ENCODE measurements at regions not wholly inside any gene's neighbourhood (a gene's known extent, or its start where the extent isn't known, plus 50 kb on each side); places are given as distances from the start of the nearest gene placed in this dataset.

DNA sequence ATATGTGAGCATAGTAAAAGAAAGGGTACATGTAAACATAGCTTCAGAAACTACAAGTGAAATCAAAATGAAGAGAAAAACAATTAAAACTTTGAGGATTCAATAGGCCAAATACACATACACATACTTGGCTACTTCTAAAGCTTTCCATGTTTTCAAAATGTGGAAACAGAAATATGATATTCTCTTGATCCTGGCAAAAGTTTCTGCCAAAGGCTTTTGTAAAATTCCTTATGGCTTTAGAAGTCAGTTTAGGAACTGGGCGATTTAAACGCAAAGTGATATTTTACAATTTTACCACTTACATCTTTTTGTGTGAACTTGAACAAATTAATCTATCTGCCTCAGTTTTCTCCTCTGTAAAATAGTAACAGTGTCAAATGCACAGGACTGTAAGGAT lies 756.4 kb downstream of the C12orf50 start:
- CTCF ChIA-PET: no interaction called here
- BruUV-seq (replicated peaks): no TSS peak
- intact Hi-C loops (cut with micrococcal nuclease; ENCODE audit: unreplicated experiment): loop anchor here (5.0 kb wide), 1 partner anchor 679 kb away; no protein-coding TSS in a partner anchor
- Mint-ChIP-seq H3K27ac (ENCODE audit: unreplicated experiment) (no peak overlapping the region), H3K36me3 (ENCODE audit: insufficient read depth, unreplicated experiment) (no peaks in the 10 kb centered on the region), H3K9me3 (ENCODE audit: low read depth, unreplicated experiment) (no peaks in the 10 kb centered on the region), H3K4me3 (ENCODE audit: low read depth, unreplicated experiment) (no peak overlapping the region), H3K4me1 (ENCODE audit: low read depth, unreplicated experiment) (no peaks in the 10 kb centered on the region), H3K27me3 (ENCODE audit: unreplicated experiment) (no peaks in the 10 kb centered on the region)
- TF ChIP-seq, protein P1, sequence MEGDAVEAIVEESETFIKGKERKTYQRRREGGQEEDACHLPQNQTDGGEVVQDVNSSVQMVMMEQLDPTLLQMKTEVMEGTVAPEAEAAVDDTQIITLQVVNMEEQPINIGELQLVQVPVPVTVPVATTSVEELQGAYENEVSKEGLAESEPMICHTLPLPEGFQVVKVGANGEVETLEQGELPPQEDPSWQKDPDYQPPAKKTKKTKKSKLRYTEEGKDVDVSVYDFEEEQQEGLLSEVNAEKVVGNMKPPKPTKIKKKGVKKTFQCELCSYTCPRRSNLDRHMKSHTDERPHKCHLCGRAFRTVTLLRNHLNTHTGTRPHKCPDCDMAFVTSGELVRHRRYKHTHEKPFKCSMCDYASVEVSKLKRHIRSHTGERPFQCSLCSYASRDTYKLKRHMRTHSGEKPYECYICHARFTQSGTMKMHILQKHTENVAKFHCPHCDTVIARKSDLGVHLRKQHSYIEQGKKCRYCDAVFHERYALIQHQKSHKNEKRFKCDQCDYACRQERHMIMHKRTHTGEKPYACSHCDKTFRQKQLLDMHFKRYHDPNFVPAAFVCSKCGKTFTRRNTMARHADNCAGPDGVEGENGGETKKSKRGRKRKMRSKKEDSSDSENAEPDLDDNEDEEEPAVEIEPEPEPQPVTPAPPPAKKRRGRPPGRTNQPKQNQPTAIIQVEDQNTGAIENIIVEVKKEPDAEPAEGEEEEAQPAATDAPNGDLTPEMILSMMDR (IDR thresholded peaks at IDR 0.05; ENCODE audit: unreplicated experiment): no peak
- DNase-seq: no peak

DNA sequence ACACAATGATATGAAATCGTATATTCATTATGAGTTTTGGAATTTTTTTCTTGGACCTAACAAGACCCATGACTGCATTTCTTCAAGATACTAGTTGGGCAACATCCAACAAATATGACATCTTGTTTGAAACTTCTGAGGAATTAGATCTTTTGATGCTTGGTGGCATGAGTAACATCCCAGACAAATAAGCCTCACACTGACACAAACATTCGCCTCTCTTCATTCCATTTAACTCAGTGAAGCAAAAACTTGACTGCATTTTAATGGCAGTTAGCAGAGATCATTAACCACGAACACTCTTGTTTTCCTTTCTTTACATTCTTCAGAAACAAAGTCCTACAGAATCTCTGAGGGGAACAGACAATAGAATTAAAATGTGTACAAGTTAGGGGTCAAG lies 758.3 kb downstream of the C12orf50 start:
- TF ChIP-seq, protein P1 (IDR thresholded peaks at IDR 0.05; ENCODE audit: unreplicated experiment): no peak
- BruUV-seq (replicated peaks): no TSS peak
- CTCF ChIA-PET: no interaction called here
- intact Hi-C loops (cut with micrococcal nuclease; ENCODE audit: unreplicated experiment): loop anchor here (5.0 kb wide), 1 partner anchor 681 kb away; no protein-coding TSS in a partner anchor
- Mint-ChIP-seq H3K36me3 (ENCODE audit: insufficient read depth, unreplicated experiment) (no peaks in the 10 kb centered on the region), H3K4me3 (ENCODE audit: low read depth, unreplicated experiment) (no peak overlapping the region), H3K27ac (ENCODE audit: unreplicated experiment) (no peak overlapping the region), H3K27me3 (ENCODE audit: unreplicated experiment) (no peaks in the 10 kb centered on the region), H3K9me3 (ENCODE audit: low read depth, unreplicated experiment) (no peaks in the 10 kb centered on the region), H3K4me1 (ENCODE audit: low read depth, unreplicated experiment) (no peaks in the 10 kb centered on the region)
- no peak for DNase-seq

GRCh38 chr12:87266305-87266704 lies 762.9 kb downstream of the C12orf50 start:
- Mint-ChIP-seq H3K27ac (ENCODE audit: unreplicated experiment) (no peak overlapping the region), H3K27me3 (ENCODE audit: unreplicated experiment) (no peaks in the 10 kb centered on the region), H3K4me1 (ENCODE audit: low read depth, unreplicated experiment) (no peaks in the 10 kb centered on the region), H3K4me3 (ENCODE audit: low read depth, unreplicated experiment) (no peak overlapping the region), H3K9me3 (ENCODE audit: low read depth, unreplicated experiment) (no peaks in the 10 kb centered on the region), H3K36me3 (ENCODE audit: insufficient read depth, unreplicated experiment) (no peaks in the 10 kb centered on the region)
- TF ChIP-seq, protein P1 (IDR thresholded peaks at IDR 0.05; ENCODE audit: unreplicated experiment): no peak
- CTCF ChIA-PET: interaction anchor here (0.7 kb wide), 1 partner anchor 85 kb away, joined by 3 read pairs; no protein-coding TSS in a partner anchor
- DNase-seq: no peak
- intact Hi-C loops (cut with micrococcal nuclease; ENCODE audit: unreplicated experiment): no loop called here
- BruUV-seq (replicated peaks): no TSS peak

- no peaks in the 10 kb centered on the region for H3K9me3 Mint-ChIP-seq (ENCODE audit: low read depth, unreplicated experiment)
- CTCF ChIA-PET: no interaction called here
- H3K4me1 Mint-ChIP-seq (ENCODE audit: low read depth, unreplicated experiment): no peaks in the 10 kb centered on the region
- BruUV-seq (replicated peaks): no TSS peak
- DNase-seq: no peak
- intact Hi-C loops (cut with micrococcal nuclease; ENCODE audit: unreplicated experiment): no loop called here
- H3K27ac Mint-ChIP-seq (ENCODE audit: unreplicated experiment): no peak overlapping the region
- H3K27me3 Mint-ChIP-seq (ENCODE audit: unreplicated experiment): no peaks in the 10 kb centered on the region
- no peak overlapping the region for H3K4me3 Mint-ChIP-seq (ENCODE audit: low read depth, unreplicated experiment)
- TF ChIP-seq, protein P1 (IDR thresholded peaks at IDR 0.05; ENCODE audit: unreplicated experiment): no peak
- H3K36me3 Mint-ChIP-seq (ENCODE audit: insufficient read depth, unreplicated experiment): no peaks in the 10 kb centered on the region
These were observed 769.8 kb downstream of the C12orf50 start for GRCh38 chr12:87259391-87259790.
